GM04503 (cell line): ENCODE measurements at regions not wholly inside any gene's neighbourhood (a gene's known extent, or its start where the extent isn't known, plus 50 kb on each side); places are given as distances from the start of the nearest gene placed in this dataset.
"Not testable (repeated sequence)": the region's sequence is repeated elsewhere in the genome, so short reads cannot be mapped to it uniquely, and the experiment has no call there.

Source experiments
- DNase-seq: peaks from one replicate; pipeline ENCODE4 v3.0.0-alpha.2; 2012; ENCODE audit warnings: low read depth

- no peak for DNase-seq
Observed at GRCh38 chr2:236375973-236376476, 111.8 kb upstream of the ASB18 start.

- no peak for DNase-seq
Observed at GRCh38 chr2:236376566-236377244, 112.5 kb upstream of the ASB18 start.

- DNase-seq: no peak
Observed at GRCh38 chr2:236380051-236380612, 115.9 kb upstream of the ASB18 start.

- not testable (repeated sequence) for DNase-seq
Observed at GRCh38 chr2:236381253-236381652, 117.0 kb upstream of the ASB18 start.

GRCh38 chr2:236389284-236390216 lies 125.3 kb upstream of the ASB18 start:
- DNase-seq: not testable (repeated sequence)

- no peak for DNase-seq
Observed at GRCh38 chr2:236393101-236393500, 128.9 kb upstream of the ASB18 start.

- DNase-seq: no peak
Observed at GRCh38 chr2:236393581-236393980, 129.4 kb upstream of the ASB18 start.

GRCh38 chr2:236394571-236394970 lies 130.4 kb upstream of the ASB18 start:
- DNase-seq: no peak

- no peak for DNase-seq
Observed at GRCh38 chr2:236395067-236395466, 130.9 kb upstream of the ASB18 start.

GRCh38 chr2:236396818-236397350 lies 132.7 kb upstream of the ASB18 start:
- DNase-seq: no peak

- DNase-seq: no peak
Observed at GRCh38 chr2:236397681-236398080, 133.5 kb upstream of the ASB18 start.

- DNase-seq: no peak
Observed at GRCh38 chr2:236399409-236399808, 135.2 kb upstream of the ASB18 start.

GRCh38 chr2:236400046-236400574 lies 135.9 kb upstream of the ASB18 start:
- DNase-seq: no peak

GRCh38 chr2:236400594-236401360 lies 136.6 kb upstream of the ASB18 start:
- DNase-seq: no peak

- no peak for DNase-seq
Observed at GRCh38 chr2:236402033-236402790, 138.0 kb upstream of the ASB18 start.

GRCh38 chr2:236403125-236403524 lies 138.9 kb upstream of the ASB18 start:
- no peak for DNase-seq

- DNase-seq: no peak
Observed at GRCh38 chr2:236403811-236404210, 139.6 kb upstream of the ASB18 start.

- DNase-seq: no peak
Observed at GRCh38 chr2:236404346-236404745, 140.1 kb upstream of the ASB18 start.

GRCh38 chr2:236405357-236405756 lies 141.2 kb upstream of the ASB18 start:
- no peak for DNase-seq

GRCh38 chr2:236408090-236408489 lies 143.9 kb upstream of the ASB18 start:
- no peak for DNase-seq

- DNase-seq: no peak
Observed at GRCh38 chr2:236408786-236409185, 144.6 kb upstream of the ASB18 start.
